Lower lobe of right lung (tissue), 2 donors: ENCODE measurements at regions not wholly inside any gene's neighbourhood (a gene's known extent, or its start where the extent isn't known, plus 50 kb on each side); places are given as distances from the start of the nearest gene placed in this dataset.

ENCODE experiments used
- ATAC-seq, 2 donors: fragments of 200-7000 bp; cut with Tn5 transposase; one replicate each; pipeline ENCODE4 v1.9.1; 2020 to 2022; ENCODE audit warnings: mild to moderate bottlenecking in 2 of 2, moderate library complexity in 2 of 2
- DNase-seq: peaks from one replicate; pipeline ENCODE4 v3.0.0-alpha.2; 2020
- H3K27ac ChIP-seq: fragments of 200-600 bp; one replicate; pipeline ENCODE4 v1.8.0; 2022
- H3K27me3 ChIP-seq: fragments of 200-600 bp; one replicate; pipeline ENCODE4 v1.8.0; 2022; ENCODE audit warnings: low read depth
- H3K36me3 ChIP-seq: fragments of 200-600 bp; one replicate; pipeline ENCODE4 v1.8.0; 2022; ENCODE audit warnings: mild to moderate bottlenecking
- H3K4me1 ChIP-seq: fragments of 200-600 bp; one replicate; pipeline ENCODE4 v1.8.0; 2022
- H3K4me3 ChIP-seq: fragments of 200-600 bp; one replicate; pipeline ENCODE4 v1.8.0; 2022; ENCODE audit warnings: mild to moderate bottlenecking
- H3K9me3 ChIP-seq: fragments of 200-600 bp; one replicate; pipeline ENCODE4 v1.8.0; 2022
- intact Hi-C: fragments of 100-400 bp; cut with DNase I; formaldehyde crosslinking; loops from one replicate; pipeline ENCODE4 v1.11.0; 2022
- TF ChIP-seq, protein P1 (sequence below): fragments of 200-600 bp; IDR thresholded peaks from one replicate; pipeline ENCODE4 v1.8.0; 2022; ENCODE audit warnings: antibody characterized with exemption, mild to moderate bottlenecking
- donor health status: DM: no; HTN: yes; CAD: no; lungs with severe emphysema.

DNA sequence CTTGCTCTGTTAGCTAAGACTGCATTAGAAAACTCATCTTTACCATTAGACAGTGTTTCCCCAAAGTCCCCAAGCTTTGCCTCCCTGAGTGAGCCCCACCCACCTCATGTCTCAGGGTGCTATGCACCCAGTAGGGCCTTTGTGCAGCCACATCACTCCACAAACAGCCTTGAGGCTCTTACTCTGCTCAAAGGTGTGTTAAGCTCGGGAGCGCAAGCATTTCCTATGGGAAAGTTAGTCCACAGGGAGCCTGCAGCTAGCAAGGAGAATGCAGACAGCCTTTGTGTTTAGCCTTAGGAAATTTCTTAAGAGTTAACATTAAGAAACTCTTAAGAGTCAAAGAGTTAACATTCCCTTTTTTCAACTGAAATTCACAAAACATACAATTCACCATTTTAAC lies 278.8 kb downstream of the AJAP1 start:
- ATAC-seq = no peak
- DNase-seq = no peak
- no peak overlapping the region for H3K4me3 ChIP-seq
- TF ChIP-seq, protein P1, sequence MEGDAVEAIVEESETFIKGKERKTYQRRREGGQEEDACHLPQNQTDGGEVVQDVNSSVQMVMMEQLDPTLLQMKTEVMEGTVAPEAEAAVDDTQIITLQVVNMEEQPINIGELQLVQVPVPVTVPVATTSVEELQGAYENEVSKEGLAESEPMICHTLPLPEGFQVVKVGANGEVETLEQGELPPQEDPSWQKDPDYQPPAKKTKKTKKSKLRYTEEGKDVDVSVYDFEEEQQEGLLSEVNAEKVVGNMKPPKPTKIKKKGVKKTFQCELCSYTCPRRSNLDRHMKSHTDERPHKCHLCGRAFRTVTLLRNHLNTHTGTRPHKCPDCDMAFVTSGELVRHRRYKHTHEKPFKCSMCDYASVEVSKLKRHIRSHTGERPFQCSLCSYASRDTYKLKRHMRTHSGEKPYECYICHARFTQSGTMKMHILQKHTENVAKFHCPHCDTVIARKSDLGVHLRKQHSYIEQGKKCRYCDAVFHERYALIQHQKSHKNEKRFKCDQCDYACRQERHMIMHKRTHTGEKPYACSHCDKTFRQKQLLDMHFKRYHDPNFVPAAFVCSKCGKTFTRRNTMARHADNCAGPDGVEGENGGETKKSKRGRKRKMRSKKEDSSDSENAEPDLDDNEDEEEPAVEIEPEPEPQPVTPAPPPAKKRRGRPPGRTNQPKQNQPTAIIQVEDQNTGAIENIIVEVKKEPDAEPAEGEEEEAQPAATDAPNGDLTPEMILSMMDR = no peak
- no peak overlapping the region for H3K27ac ChIP-seq
- no peaks in the 10 kb centered on the region for H3K4me1 ChIP-seq
- no peaks in the 10 kb centered on the region for H3K36me3 ChIP-seq
- no peaks in the 10 kb centered on the region for H3K27me3 ChIP-seq
- intact Hi-C loops = no loop called here
- no peaks in the 10 kb centered on the region for H3K9me3 ChIP-seq

DNA sequence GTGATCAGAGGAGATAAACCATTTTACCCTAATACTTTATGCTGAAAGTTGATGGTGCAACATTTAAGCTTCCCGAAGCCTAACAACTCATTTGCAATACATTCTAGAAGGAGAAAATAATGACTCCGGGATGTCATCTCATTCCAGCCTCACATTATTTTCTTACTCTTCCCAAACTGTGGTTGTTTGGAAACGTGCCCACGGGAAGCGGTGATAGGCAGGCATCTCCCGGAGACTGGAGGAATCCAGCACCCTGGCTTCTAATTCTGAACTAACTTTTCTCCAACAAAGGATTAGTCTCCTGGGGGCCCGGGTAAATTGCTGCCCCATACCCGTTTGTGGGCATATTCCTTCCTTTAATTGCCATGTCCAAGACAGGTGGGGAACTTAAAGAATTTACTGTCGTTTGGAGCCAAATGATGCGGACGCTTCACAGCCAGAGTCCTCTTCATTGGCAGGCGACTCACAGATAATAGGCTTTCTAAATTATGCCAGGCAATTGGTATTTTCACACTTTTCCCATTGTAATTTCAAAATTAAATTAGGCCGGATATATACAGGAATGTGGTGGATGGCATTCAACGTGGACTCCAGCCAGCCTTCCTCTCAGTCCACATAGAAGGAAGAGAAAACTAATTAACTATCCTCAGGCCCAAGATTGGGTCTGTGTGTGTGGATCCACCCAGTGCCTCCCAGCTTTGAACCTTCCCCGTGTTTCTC lies 278.1 kb downstream of the AJAP1 start:
- TF ChIP-seq, protein P1 = no peak
- Histone ChIP-seq H3K4me1 (no peaks in the 10 kb centered on the region), H3K27ac (no peak overlapping the region)

DNA sequence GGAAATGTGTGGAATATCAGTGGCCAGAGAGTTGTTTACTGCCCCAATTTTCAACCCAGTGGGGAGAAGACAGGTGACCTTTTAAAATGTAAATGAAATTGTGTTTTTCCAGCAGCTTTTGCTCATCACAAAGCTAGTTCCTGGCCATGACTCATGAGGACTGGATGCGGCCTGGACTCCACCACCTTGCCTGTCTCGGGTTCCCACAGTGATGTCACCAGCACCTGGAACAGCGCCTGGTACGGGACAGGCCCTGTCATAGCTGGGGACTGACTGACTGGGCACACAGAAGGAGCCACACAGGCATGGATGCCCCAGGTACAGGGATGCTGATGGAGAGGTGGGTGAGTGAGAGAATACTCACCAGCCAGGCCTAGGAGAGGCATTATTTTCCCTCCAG lies 277.1 kb downstream of the AJAP1 start:
- Histone ChIP-seq H3K27ac (no peak overlapping the region), H3K9me3 (no peaks in the 10 kb centered on the region), H3K4me3 (no peak overlapping the region), H3K4me1 (no peaks in the 10 kb centered on the region), H3K36me3 (no peaks in the 10 kb centered on the region), H3K27me3 (no peaks in the 10 kb centered on the region)
- intact Hi-C loops = no loop called here
- DNase-seq (no peak), ATAC-seq (no peak)
- TF ChIP-seq, protein P1 = no peak

More for the DNA sequence above, 278.1 kb downstream of the AJAP1 start:
- no peak for ATAC-seq
- Histone ChIP-seq H3K36me3 (no peaks in the 10 kb centered on the region), H3K4me3 (no peak overlapping the region), H3K27me3 (no peaks in the 10 kb centered on the region), H3K9me3 (no peaks in the 10 kb centered on the region)
- DNase-seq = no peak
- intact Hi-C loops = no loop called here

DNA sequence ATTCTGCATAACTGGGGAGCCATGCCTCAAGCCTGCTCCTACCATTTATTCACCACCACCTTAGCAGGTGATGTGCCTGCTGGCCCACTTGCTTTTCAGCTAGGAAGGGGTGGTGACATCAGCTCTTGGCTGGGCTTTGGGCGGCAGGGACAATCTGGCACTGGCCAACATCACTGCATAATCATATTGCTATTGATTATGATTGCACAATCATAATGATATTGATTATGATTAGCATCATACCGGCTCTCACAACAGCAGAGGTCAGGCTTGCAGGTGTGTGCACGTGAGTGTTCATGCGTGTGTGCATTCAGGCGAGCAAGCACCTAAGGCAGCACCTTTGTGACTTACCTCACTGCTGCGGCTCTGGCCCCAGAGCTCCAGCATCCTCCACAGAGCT lies 273.8 kb downstream of the AJAP1 start:
- no peaks in the 10 kb centered on the region for H3K36me3 ChIP-seq
- intact Hi-C loops = no loop called here
- H3K4me1 ChIP-seq = no peaks in the 10 kb centered on the region

DNA sequence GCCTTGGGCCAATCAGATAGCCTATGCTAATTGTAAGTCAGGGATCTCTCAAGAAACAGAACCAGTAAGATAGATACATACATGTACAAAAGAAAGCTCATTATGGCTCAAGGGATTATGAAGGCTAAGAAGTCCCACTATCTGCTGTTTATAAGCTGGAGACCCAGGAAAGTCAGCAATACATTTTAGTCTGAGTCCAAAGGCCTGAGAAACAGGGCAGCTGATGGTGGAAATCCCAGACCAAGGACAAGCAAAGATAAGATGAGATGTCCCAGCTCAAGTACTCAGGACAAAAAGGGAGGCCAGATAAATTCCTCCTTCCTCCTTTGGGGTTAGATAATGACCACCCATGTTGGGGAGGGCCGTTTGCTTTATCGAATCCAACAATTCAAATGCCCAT lies 269.9 kb downstream of the AJAP1 start:
- H3K4me3 ChIP-seq = no peak overlapping the region

More for the DNA sequence above, 273.8 kb downstream of the AJAP1 start:
- no peak for DNase-seq
- no peaks in the 10 kb centered on the region for H3K9me3 ChIP-seq
- H3K27ac ChIP-seq = no peak overlapping the region
- no peaks in the 10 kb centered on the region for H3K27me3 ChIP-seq
- ATAC-seq = no peak
- TF ChIP-seq, protein P1 = no peak
- no peak overlapping the region for H3K4me3 ChIP-seq

More for the DNA sequence above, 269.9 kb downstream of the AJAP1 start:
- no peaks in the 10 kb centered on the region for H3K9me3 ChIP-seq
- H3K27me3 ChIP-seq = no peaks in the 10 kb centered on the region
- H3K27ac ChIP-seq = no peak overlapping the region
- TF ChIP-seq, protein P1 = no peak
- ATAC-seq (no peak), DNase-seq (no peak)
- no peaks in the 10 kb centered on the region for H3K36me3 ChIP-seq
- no peaks in the 10 kb centered on the region for H3K4me1 ChIP-seq
- intact Hi-C loops = no loop called here
